Trophoblast cell (in vitro differentiated cells and primary cell): ENCODE measurements at regions not wholly inside any gene's neighbourhood (a gene's known extent, or its start where the extent isn't known, plus 50 kb on each side); places are given as distances from the start of the nearest gene placed in this dataset.
A peak's percentile ranks its signal among the peaks of the same experiment; 100 is the strongest.

Source experiments
- DNase-seq, 2 donors: peaks; one replicate each; pipeline ENCODE4 v3.0.0-alpha.2; 2016
- H2AFZ ChIP-seq: 2 replicates; pipeline ENCODE4 v1.6.1; 2013; ENCODE audit warnings: low read length, moderate library complexity, mild to moderate bottlenecking; ENCODE audit not compliant: insufficient read depth, poor library complexity
- H2AK5ac ChIP-seq: 2 replicates; pipeline ENCODE4 v1.6.1; 2013; ENCODE audit warnings: mild to moderate bottlenecking, low read length
- H2BK120ac ChIP-seq: 2 replicates; pipeline ENCODE4 v1.6.1; 2013; ENCODE audit warnings: low read length, mild to moderate bottlenecking, moderate library complexity; ENCODE audit not compliant: insufficient read depth, poor library complexity
- H2BK12ac ChIP-seq: 2 replicates; pipeline ENCODE4 v1.6.1; 2013; ENCODE audit warnings: mild to moderate bottlenecking, low read length, moderate library complexity
- H2BK5ac ChIP-seq: 2 replicates; pipeline ENCODE4 v1.6.1; 2013; ENCODE audit warnings: low read length, low read depth, moderate library complexity, mild to moderate bottlenecking; ENCODE audit not compliant: poor library complexity
- H3K14ac ChIP-seq: 2 replicates; pipeline ENCODE4 v1.6.1; 2013; ENCODE audit warnings: mild to moderate bottlenecking, low read length
- H3K18ac ChIP-seq: 2 replicates; pipeline ENCODE4 v1.6.1; 2013; ENCODE audit warnings: mild to moderate bottlenecking, low read length
- H3K23ac ChIP-seq: 2 replicates; pipeline ENCODE4 v1.6.1; 2013; ENCODE audit warnings: low read length
- H3K27ac ChIP-seq: 2 replicates; pipeline ENCODE4 v1.5.1; 2013; ENCODE audit warnings: low read depth, mild to moderate bottlenecking, inconsistent platforms, low read length, moderate library complexity
- H3K27me3 ChIP-seq: 2 replicates; pipeline ENCODE4 v1.6.1; 2013; ENCODE audit warnings: inconsistent platforms, mild to moderate bottlenecking, low read length, moderate library complexity; ENCODE audit not compliant: insufficient read depth
- H3K36me3 ChIP-seq, 2 experiments: 1 replicate in 1 of 2; 2 replicates in 1 of 2; pipeline ENCODE4 v1.6.1; 2013; ENCODE audit warnings: low read length in 2 of 2, mild to moderate bottlenecking in 2 of 2, moderate library complexity in 1 of 2; ENCODE audit not compliant: insufficient read depth in 2 of 2, control insufficient read depth in 1 of 2
- H3K4ac ChIP-seq: 2 replicates; pipeline ENCODE4 v1.6.1; 2013; ENCODE audit warnings: low read depth, mild to moderate bottlenecking, low read length, moderate library complexity
- H3K4me1 ChIP-seq, 2 experiments: 1 replicate in 1 of 2; 2 replicates in 1 of 2; pipeline ENCODE4 v1.6.1; 2013; ENCODE audit warnings: low read length in 2 of 2, mild to moderate bottlenecking in 2 of 2, moderate library complexity in 1 of 2; ENCODE audit not compliant: insufficient read depth in 2 of 2, control insufficient read depth in 1 of 2
- H3K4me2 ChIP-seq: 2 replicates; pipeline ENCODE4 v1.6.1; 2013; ENCODE audit warnings: inconsistent platforms, mild to moderate bottlenecking, low read length, moderate library complexity
- H3K4me3 ChIP-seq: 2 replicates; pipeline ENCODE4 v1.5.1; 2013; ENCODE audit warnings: mild to moderate bottlenecking, low read depth, low read length, inconsistent platforms
- H3K79me1 ChIP-seq: one replicate; pipeline ENCODE4 v1.6.1; 2013; ENCODE audit warnings: low read length
- H3K79me2 ChIP-seq: 2 replicates; pipeline ENCODE4 v1.6.1; 2013; ENCODE audit warnings: low read length, mild to moderate bottlenecking; ENCODE audit not compliant: control insufficient read depth, insufficient read depth, poor library complexity
- H3K9ac ChIP-seq: 2 replicates; pipeline ENCODE4 v1.6.1; 2013; ENCODE audit warnings: mild to moderate bottlenecking, low read length
- H3K9me3 ChIP-seq: 2 replicates; pipeline ENCODE4 v1.6.1; 2013; ENCODE audit warnings: low read depth, mild to moderate bottlenecking, control low read depth, inconsistent platforms, low read length; ENCODE audit not compliant: insufficient read depth
- H4K12ac ChIP-seq: 2 replicates; pipeline ENCODE4 v1.6.1; 2013; ENCODE audit warnings: low read depth, mild to moderate bottlenecking, low read length, moderate library complexity
- H4K8ac ChIP-seq: 2 replicates; pipeline ENCODE4 v1.6.1; 2013; ENCODE audit warnings: low read depth, mild to moderate bottlenecking, low read length, moderate library complexity
- H4K91ac ChIP-seq: one replicate; pipeline ENCODE4 v1.6.1; 2013; ENCODE audit warnings: low read depth, mild to moderate bottlenecking, low read length, moderate library complexity
- WGBS: extraction: QIAGEN DNeasy Blood & Tissue Kit; methylation state at CpG from one replicate; pipeline ENCODE4 v1.1.7; 2013; ENCODE audit warnings: missing lambda C conversion rate; ENCODE audit not compliant: insufficient read length, insufficient coverage; ENCODE audit errors: extremely low coverage; 5-methylcytosine and 5-hydroxymethylcytosine counted together

DNA sequence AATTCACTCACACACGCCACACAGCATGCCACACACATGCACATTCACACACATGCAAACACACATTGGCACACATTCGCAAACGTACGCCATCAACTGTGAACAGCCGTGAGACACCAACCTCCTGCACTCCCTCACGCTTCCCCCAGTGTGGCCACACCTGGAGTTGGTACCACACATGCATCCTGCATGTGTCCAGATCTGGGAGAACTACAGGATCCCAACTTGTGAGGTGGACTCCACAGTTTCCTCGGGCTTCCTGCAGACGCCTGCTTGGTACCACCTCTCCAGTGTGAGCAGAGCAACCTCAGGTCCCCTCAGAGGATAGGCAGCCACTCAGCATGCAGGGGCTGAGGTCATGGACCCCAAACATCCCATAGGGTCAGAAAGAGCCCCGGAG is 239.0 kb downstream of the EIPR1 start:
- no peak overlapping the region for H3K14ac ChIP-seq
- H2AFZ ChIP-seq, result no peak overlapping the region
- H3K27me3 ChIP-seq, result no peaks in the 10 kb centered on the region
- no CpG with 5 or more reads among the region's 9 CpGs for WGBS
- no peak overlapping the region for H3K4me2 ChIP-seq
- H2AK5ac ChIP-seq, result no peak overlapping the region
- no peaks in the 10 kb centered on the region for H3K36me3 ChIP-seq
- no peak overlapping the region for H4K91ac ChIP-seq
- no peak overlapping the region for H3K4ac ChIP-seq
- H3K27ac ChIP-seq, result no peak overlapping the region
- H2BK12ac ChIP-seq, result no peak overlapping the region
- no peak overlapping the region for H4K12ac ChIP-seq
- H3K4me3 ChIP-seq, result no peak overlapping the region
- H3K79me2 ChIP-seq, result no peaks in the 10 kb centered on the region
- H2BK120ac ChIP-seq, result no peak overlapping the region
- peaks cover 15% of the 10 kb centered on the region for H3K9me3 ChIP-seq
- H3K23ac ChIP-seq, result no peak overlapping the region
- H2BK5ac ChIP-seq, result no peak overlapping the region
- H3K18ac ChIP-seq, result no peak overlapping the region
- H3K9ac ChIP-seq, result no peak overlapping the region
- no peaks in the 10 kb centered on the region for H3K79me1 ChIP-seq
- no peaks in the 10 kb centered on the region for H3K4me1 ChIP-seq
- H4K8ac ChIP-seq, result no peak overlapping the region
- DNase-seq, result no peak

DNA sequence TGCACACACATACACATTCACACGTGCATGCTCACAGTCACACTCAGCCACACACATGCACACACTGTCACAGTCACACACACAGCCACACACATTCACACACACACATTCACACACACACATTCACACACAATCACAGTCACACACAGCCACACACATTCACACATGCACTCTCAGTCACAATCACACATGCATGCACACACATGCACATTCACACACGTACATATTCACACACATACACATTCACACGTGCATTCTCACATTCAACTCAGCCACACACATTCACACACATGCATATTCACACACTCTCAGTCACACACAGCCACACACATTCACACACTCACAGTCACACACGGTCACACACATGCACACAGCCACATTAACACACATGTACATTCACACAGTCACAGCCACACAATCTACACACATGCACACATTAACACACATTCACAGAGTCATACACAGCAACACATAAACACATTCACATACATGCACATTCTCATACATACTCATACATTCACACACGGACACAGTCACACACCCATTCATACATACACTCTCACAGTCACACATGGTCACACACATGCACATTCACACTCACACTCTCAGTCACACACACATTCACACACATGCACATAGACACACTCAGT is 239.8 kb downstream of the EIPR1 start:
- Histone ChIP-seq H3K79me2 (no peaks in the 10 kb centered on the region), H4K8ac (no peak overlapping the region), H3K4me1 (no peaks in the 10 kb centered on the region), H2BK5ac (no peak overlapping the region), H4K12ac (no peak overlapping the region), H2AFZ (no peak overlapping the region), H2AK5ac (no peak overlapping the region), H3K9ac (no peak overlapping the region), H3K4me3 (peak overlapping the region; percentile 5), H3K27ac (no peak overlapping the region), H3K27me3 (no peaks in the 10 kb centered on the region), H3K79me1 (no peaks in the 10 kb centered on the region), H2BK120ac (no peak overlapping the region), H3K36me3 (no peaks in the 10 kb centered on the region), H3K4ac (no peak overlapping the region), H3K18ac (no peak overlapping the region), H4K91ac (no peak overlapping the region), H3K9me3 (peaks cover 15% of the 10 kb centered on the region), H3K14ac (no peak overlapping the region), H3K4me2 (no peak overlapping the region), H3K23ac (peak overlapping the region; percentile 73), H2BK12ac (no peak overlapping the region)
- no peak for DNase-seq
- WGBS, result no CpG with 5 or more reads among the region's 5 CpGs

DNA sequence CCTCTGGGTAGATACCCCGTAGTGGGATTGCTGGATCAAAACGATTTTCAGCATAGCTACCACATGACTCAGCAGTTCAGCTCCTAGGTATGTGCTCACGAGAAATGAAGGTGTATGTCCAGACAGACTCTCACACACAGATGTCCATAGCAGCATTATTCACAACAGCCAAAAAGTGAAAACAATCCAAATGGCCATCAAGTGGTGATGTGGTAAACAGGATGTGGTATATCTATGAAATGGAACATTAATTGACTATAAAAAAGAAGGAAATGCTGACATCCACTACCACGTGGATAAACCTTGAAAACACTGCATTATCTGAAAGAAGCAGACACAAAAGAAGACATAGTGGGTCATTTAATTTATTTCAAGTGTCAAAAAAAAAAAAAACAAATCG is 241.9 kb downstream of the EIPR1 start:
- no peak overlapping the region for H2AFZ ChIP-seq
- H3K4me3 ChIP-seq, result no peak overlapping the region
- H3K27me3 ChIP-seq, result no peaks in the 10 kb centered on the region
- H3K79me1 ChIP-seq, result no peaks in the 10 kb centered on the region
- H3K18ac ChIP-seq, result no peak overlapping the region
- H3K36me3 ChIP-seq, result no peaks in the 10 kb centered on the region
- H3K4ac ChIP-seq, result no peak overlapping the region
- DNase-seq, result no peak
- no peak overlapping the region for H4K8ac ChIP-seq
- H3K9ac ChIP-seq, result no peak overlapping the region
- no peak overlapping the region for H2BK120ac ChIP-seq
- no peak overlapping the region for H4K12ac ChIP-seq
- no peak overlapping the region for H2BK5ac ChIP-seq
- no peak overlapping the region for H2AK5ac ChIP-seq
- no peak overlapping the region for H2BK12ac ChIP-seq
- no peak overlapping the region for H4K91ac ChIP-seq
- no peak overlapping the region for H3K14ac ChIP-seq
- H3K4me2 ChIP-seq, result no peak overlapping the region
- H3K27ac ChIP-seq, result no peak overlapping the region
- H3K79me2 ChIP-seq, result no peaks in the 10 kb centered on the region
- WGBS, result no CpG with 5 or more reads among the region's 5 CpGs
- H3K23ac ChIP-seq, result no peak overlapping the region
- H3K4me1 ChIP-seq, result no peaks in the 10 kb centered on the region
- peaks cover 13% of the 10 kb centered on the region for H3K9me3 ChIP-seq

DNA sequence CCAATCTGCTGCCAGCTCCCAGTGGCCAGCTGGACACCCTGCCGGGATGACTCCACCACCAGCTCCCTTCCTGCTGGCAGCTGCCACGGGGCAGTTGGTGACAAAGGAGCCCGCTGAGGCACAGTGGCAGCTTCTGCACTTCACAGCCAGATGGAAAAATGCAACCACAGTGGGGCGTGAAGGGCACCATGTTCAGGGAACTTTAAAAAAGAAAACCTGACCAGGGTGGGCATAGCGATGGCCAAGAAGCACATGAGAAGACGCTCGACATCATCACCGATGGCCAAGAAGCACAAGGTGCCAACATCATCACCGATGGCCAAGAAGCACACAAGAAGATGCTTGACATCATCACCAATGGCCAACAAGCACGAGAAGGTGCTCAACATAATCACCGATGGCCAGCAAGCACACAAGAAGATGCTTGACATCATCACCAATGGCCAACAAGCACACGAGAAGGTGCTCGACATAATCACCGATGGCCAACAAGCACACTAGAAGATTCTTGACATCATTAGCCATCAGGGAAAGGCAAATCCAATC is 243.5 kb downstream of the EIPR1 start:
- peaks cover 13% of the 10 kb centered on the region for H3K9me3 ChIP-seq
- H3K27me3 ChIP-seq, result no peaks in the 10 kb centered on the region
- no peaks in the 10 kb centered on the region for H3K4me1 ChIP-seq
- H3K79me2 ChIP-seq, result no peaks in the 10 kb centered on the region
- H3K36me3 ChIP-seq, result no peaks in the 10 kb centered on the region
- WGBS, result no CpG with 5 or more reads among the region's 14 CpGs
- H3K4ac ChIP-seq, result no peak overlapping the region
- no peak overlapping the region for H2AK5ac ChIP-seq
- no peak overlapping the region for H2BK12ac ChIP-seq
- H3K4me3 ChIP-seq, result no peak overlapping the region
- H3K14ac ChIP-seq, result no peak overlapping the region
- H4K12ac ChIP-seq, result no peak overlapping the region
- no peak overlapping the region for H4K8ac ChIP-seq
- no peak overlapping the region for H2AFZ ChIP-seq
- H2BK5ac ChIP-seq, result no peak overlapping the region
- H3K9ac ChIP-seq, result no peak overlapping the region
- no peaks in the 10 kb centered on the region for H3K79me1 ChIP-seq
- no peak overlapping the region for H4K91ac ChIP-seq
- no peak overlapping the region for H3K18ac ChIP-seq
- no peak overlapping the region for H3K23ac ChIP-seq
- no peak for DNase-seq
- H2BK120ac ChIP-seq, result no peak overlapping the region
- no peak overlapping the region for H3K27ac ChIP-seq
- H3K4me2 ChIP-seq, result no peak overlapping the region
